GM12878 (cell line): ENCODE measurements at regions not wholly inside any gene's neighbourhood (a gene's known extent, or its start where the extent isn't known, plus 50 kb on each side); places are given as distances from the start of the nearest gene placed in this dataset.

ENCODE experiments used
- ATAC-seq: fragments of 200-7000 bp; cut with Tn5 transposase; 3 replicates; pipeline ENCODE4 v1.9.1; 2020; ENCODE audit warnings: mild to moderate bottlenecking, moderate library complexity
- BruUV-seq: library from RNA; stranded (reverse); fragments of 400-500 nt; replicated peaks from 2 replicates; lab custom pipeline; 2021; lab: Mats Ljungman, UMichigan
- CTCF ChIA-PET: fragments of 300-600 bp; sonication (Branson Sonifier 250); formaldehyde crosslinking; extraction: SDS; loops from one replicate; lab custom pipeline; 2021; ENCODE audit warnings: inconsistent platforms; lab: Yijun Ruan, JAX
- POLR2A ChIA-PET: fragments of 350-600 bp; formaldehyde crosslinking; extraction: SDS; loops from one replicate; lab custom pipeline; 2021; ENCODE audit warnings: inconsistent platforms; lab: Charles Lee
- RAD21 ChIA-PET: fragments of 300-600 bp; sonication (Branson Sonifier 250); formaldehyde crosslinking; loops from one replicate; lab custom pipeline; 2023; ENCODE audit warnings: antibody characterized with exemption; ENCODE audit not compliant: unreplicated experiment; lab: Charles Lee
- SMC1A ChIA-PET: fragments of 300-600 bp; sonication (Branson Sonifier 250); formaldehyde crosslinking; loops from one replicate; lab custom pipeline; 2023; ENCODE audit not compliant: unreplicated experiment, uncharacterized antibody; lab: Charles Lee
- DNase-seq: peaks from one replicate; pipeline ENCODE4 v3.0.0-alpha.2; 2011; ENCODE audit warnings: low read depth, low spot score
- FAIRE-seq: peaks from 3 replicates; lab custom pipeline; 2011; peaks lifted over from hg19 to GRCh38; lab: Jason Lieb, UNC
- H2AFZ ChIP-seq: 2 replicates; pipeline ENCODE4 v1.6.0; 2011; ENCODE audit warnings: low read depth, low read length, control low read depth; ENCODE audit not compliant: control insufficient read depth
- H3K27ac ChIP-seq: 2 replicates; pipeline ENCODE4 v1.5.1; 2011; ENCODE audit warnings: control low read depth; ENCODE audit not compliant: control insufficient read depth, insufficient read depth
- H3K27me3 ChIP-seq, 2 experiments: replicated peaks in 1 of 2; 2 replicates each; pipeline versions ENCODE4 v1.6.0 to v1.6.1; 2011; ENCODE audit warnings: low read length in 1 of 2; ENCODE audit not compliant: control insufficient read depth in 2 of 2, insufficient read depth in 2 of 2
- H3K36me3 ChIP-seq, 2 experiments: 2 replicates each; pipeline ENCODE4 v1.5.1; 2011; ENCODE audit warnings: low read length in 1 of 2; ENCODE audit not compliant: control insufficient read depth in 2 of 2, insufficient read depth in 2 of 2
- H3K4me1 ChIP-seq: 2 replicates; pipeline ENCODE4 v1.6.1; 2011; ENCODE audit warnings: mild to moderate bottlenecking, low read length, moderate library complexity, mixed read lengths; ENCODE audit not compliant: control insufficient read depth, insufficient read depth
- H3K4me2 ChIP-seq: 2 replicates; pipeline ENCODE4 v1.6.0; 2011; ENCODE audit warnings: control low read depth; ENCODE audit not compliant: control insufficient read depth, insufficient read depth
- H3K4me3 ChIP-seq: fragments of 200-600 bp; sonication (generic); 2 replicates; pipeline ENCODE4 v1.5.1; 2016
- H3K79me2 ChIP-seq: 2 replicates; pipeline ENCODE4 v1.6.0; 2011; ENCODE audit warnings: low read length; ENCODE audit not compliant: control insufficient read depth, insufficient read depth
- H3K9ac ChIP-seq: 2 replicates; pipeline ENCODE4 v1.8.0; 2011; ENCODE audit warnings: low read length, control low read depth, mixed read lengths; ENCODE audit not compliant: control insufficient read depth, insufficient read depth
- H3K9me3 ChIP-seq: replicated peaks from 3 replicates; pipeline ENCODE4 v1.5.1; 2011; ENCODE audit warnings: mild to moderate bottlenecking, low read length; ENCODE audit not compliant: control insufficient read depth, insufficient read depth
- H4K20me1 ChIP-seq: 2 replicates; pipeline ENCODE4 v1.6.0; 2011; ENCODE audit not compliant: control insufficient read depth, insufficient read depth
- ASH2L ChIP-seq: fragments of 300-600, 200-600 bp; sonication (generic); IDR thresholded peaks from 2 replicates; pipeline ENCODE4 v1.6.1; 2017; ENCODE audit warnings: low read depth, mild to moderate bottlenecking, borderline replicate concordance
- BHLHE40 ChIP-seq, 2 experiments: fragments of 450-650 bp in 1 of 2; IDR thresholded peaks; 2 replicates each; pipeline ENCODE4 v1.6.1; 2011 to 2017; ENCODE audit warnings: low read depth in 2 of 2, borderline replicate concordance in 1 of 2, improper control_type of control experiment in 1 of 2, low read length in 1 of 2, mild to moderate bottlenecking in 1 of 2
- DPF2 ChIP-seq: fragments of 450-650 bp; IDR thresholded peaks from 2 replicates; pipeline ENCODE4 v1.6.1; 2017; ENCODE audit warnings: mild to moderate bottlenecking
- ESRRA ChIP-seq: IDR thresholded peaks from 2 replicates; pipeline ENCODE4 v1.6.1; 2012; ENCODE audit warnings: mild to moderate bottlenecking, low read length, improper control_type of control experiment
- ETV6 ChIP-seq, 2 experiments: fragments of 450-650 bp in 1 of 2; IDR thresholded peaks in 1 of 2; conservative IDR thresholded peaks in 1 of 2; 2 replicates each; pipeline ENCODE4 v1.6.1; 2014; ENCODE audit warnings: antibody characterized with exemption in 1 of 2, borderline replicate concordance in 1 of 2, low read depth in 1 of 2, mild to moderate bottlenecking in 1 of 2, moderate library complexity in 1 of 2
- FOXM1 ChIP-seq: IDR thresholded peaks from 2 replicates; pipeline ENCODE4 v1.6.1; 2012; ENCODE audit warnings: low read depth, mild to moderate bottlenecking, inconsistent platforms, low read length, moderate library complexity
- IKZF1 ChIP-seq: fragments of 450-650 bp; conservative IDR thresholded peaks from 2 replicates; pipeline ENCODE4 v1.6.1; 2017; ENCODE audit warnings: antibody characterized with exemption, mild to moderate bottlenecking
- IKZF2 ChIP-seq, 2 experiments: fragments of 450-650 bp; IDR thresholded peaks; 2 replicates each; pipeline ENCODE4 v1.6.1; 2017; ENCODE audit warnings: mild to moderate bottlenecking in 2 of 2, moderate library complexity in 2 of 2
- MEF2B ChIP-seq: fragments of 450-650 bp; IDR thresholded peaks from 2 replicates; pipeline ENCODE4 v1.6.1; 2018; ENCODE audit warnings: mild to moderate bottlenecking, moderate library complexity; ENCODE audit not compliant: partially characterized antibody, poor library complexity, severe bottlenecking
- MTA2 ChIP-seq: fragments of 450-650 bp; IDR thresholded peaks from 2 replicates; pipeline ENCODE4 v1.6.1; 2016; ENCODE audit warnings: low read depth, mild to moderate bottlenecking, moderate library complexity
- NBN ChIP-seq: fragments of 450-650 bp; IDR thresholded peaks from 2 replicates; pipeline ENCODE4 v1.6.1; 2016
- NFIC ChIP-seq: IDR thresholded peaks from 2 replicates; pipeline ENCODE4 v1.6.1; 2012; ENCODE audit warnings: low read depth, mild to moderate bottlenecking, inconsistent platforms, low read length, moderate library complexity
- NR2F1 ChIP-seq: fragments of 450-650 bp; conservative IDR thresholded peaks from 2 replicates; pipeline ENCODE4 v1.6.1; 2017; ENCODE audit warnings: mild to moderate bottlenecking
- RELA ChIP-seq: fragments of 450-650 bp; IDR thresholded peaks from 2 replicates; pipeline ENCODE4 v1.8.0; 2014; ENCODE audit warnings: borderline replicate concordance; ENCODE audit not compliant: partially characterized antibody
- RELB ChIP-seq: fragments of 450-650 bp; IDR thresholded peaks from 2 replicates; pipeline ENCODE4 v1.6.1; 2017; ENCODE audit warnings: low read depth, mild to moderate bottlenecking, moderate library complexity
- SMAD1 ChIP-seq: fragments of 450-650 bp; IDR thresholded peaks from 2 replicates; pipeline ENCODE4 v1.6.1; 2018; ENCODE audit warnings: mild to moderate bottlenecking, low read depth; ENCODE audit not compliant: partially characterized antibody
- SMC3 ChIP-seq: IDR thresholded peaks from 2 replicates; pipeline ENCODE4 v1.6.1; 2011; ENCODE audit warnings: low read length, improper control_type of control experiment, borderline replicate concordance
- SPI1 ChIP-seq: IDR thresholded peaks from 2 replicates; pipeline ENCODE4 v1.6.1; 2011; ENCODE audit warnings: low read depth, mild to moderate bottlenecking, low read length, moderate library complexity, borderline replicate concordance; ENCODE audit not compliant: insufficient read depth
- ZNF217 ChIP-seq: fragments of 450-650 bp; IDR thresholded peaks from 2 replicates; pipeline ENCODE4 v1.6.1; 2017; ENCODE audit warnings: antibody characterized with exemption, mild to moderate bottlenecking
- ZNF384 ChIP-seq: IDR thresholded peaks from 2 replicates; pipeline ENCODE4 v1.6.1; 2012; ENCODE audit warnings: low read depth, mild to moderate bottlenecking, low read length, improper control_type of control experiment, borderline replicate concordance
- ZNF622 ChIP-seq: fragments of 450-650 bp; IDR thresholded peaks from 2 replicates; pipeline ENCODE4 v1.6.1; 2017; ENCODE audit warnings: mild to moderate bottlenecking, inconsistent platforms
- WGBS: methylation state at CpG from one replicate; pipeline ENCODE4 v1.1.6; 2016; ENCODE audit warnings: low lambda C conversion rate; ENCODE audit not compliant: insufficient replicate concordance, insufficient coverage; ENCODE audit errors: missing lambda C conversion rate; 5-methylcytosine and 5-hydroxymethylcytosine counted together
- in situ Hi-C: fragments of 300-500 bp; cut with MboI; formaldehyde crosslinking; loops from 9 replicates; pipeline ENCODE4 v1.14.3; 2018; ENCODE audit warnings: mixed read lengths
- intact Hi-C: fragments of 100-400 bp; cut with micrococcal nuclease; formaldehyde crosslinking; loops from one replicate; pipeline ENCODE4 v1.14.2; 2022; ENCODE audit not compliant: unreplicated experiment
- TF ChIP-seq, protein P1 (sequence below): fragments of 150-350 bp; IDR thresholded peaks from 2 replicates; pipeline ENCODE4 v1.6.1; 2014; ENCODE audit warnings: mild to moderate bottlenecking, low read depth, low read length

DNA sequence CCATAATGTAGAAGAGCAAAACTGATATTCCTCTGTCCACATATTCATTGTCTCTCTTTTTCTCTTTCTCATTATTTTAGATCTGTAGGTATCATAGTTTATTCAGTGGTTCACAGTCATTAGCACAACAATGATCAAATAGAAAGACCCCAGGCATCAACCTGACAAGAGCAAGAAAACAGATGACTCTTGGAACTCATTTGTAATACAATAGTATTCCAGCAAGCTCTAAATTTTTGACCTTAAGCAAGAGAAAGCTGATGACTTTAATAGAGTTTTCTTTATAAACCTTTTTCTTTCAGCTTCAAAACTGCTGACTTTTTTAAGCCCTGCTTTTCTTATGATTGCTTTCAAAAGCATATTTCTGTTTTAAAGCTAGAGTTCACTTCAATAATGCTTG lies 507.5 kb upstream of the SORCS1 start (continued):
- TF ChIP-seq ASH2L (no peak), ETV6 (conservative IDR thresholded peaks at IDR 0.05 in 1 of 2, IDR thresholded peaks at IDR 0.05 in 1 of 2; ENCODE audit: borderline replicate concordance in 1 of 2, low read depth in 1 of 2) (no peak)
- TF ChIP-seq, all 136 proteins: peak for 0

GRCh38 chr10:107666214-107666613 lies 501.7 kb upstream of the SORCS1 start:
- ChIA-PET SMC1A (interaction anchor here (0.6 to 2.3 kb wide), 7 partner anchors 9 to 118 kb away, joined by 3 to 7 read pairs (median 3); no protein-coding TSS in a partner anchor), RAD21 (interaction anchor here (0.7 to 1.6 kb wide), 2 partner anchors 9 to 884 kb away, joined by 3 to 5 read pairs; no protein-coding TSS in a partner anchor), POLR2A (interaction anchor here (1.2 to 1.8 kb wide), 2 partner anchors 11 to 13 kb away, joined by 3 to 5 read pairs; no protein-coding TSS in a partner anchor), CTCF (interaction anchor here (1.7 kb wide), 1 partner anchor 11 kb away, joined by 6 read pairs; no protein-coding TSS in a partner anchor)
- Histone ChIP-seq H3K36me3 (no peaks in the 10 kb centered on the region), H3K27ac (no peak overlapping the region), H3K4me3 (no peak overlapping the region), H3K79me2 (no peaks in the 10 kb centered on the region), H3K4me2 (no peak overlapping the region), H4K20me1 (no peaks in the 10 kb centered on the region), H3K9me3 (no peaks in the 10 kb centered on the region), H3K4me1 (no peaks in the 10 kb centered on the region), H3K9ac (no peak overlapping the region), H3K27me3 (no peaks in the 10 kb centered on the region), H2AFZ (no peak overlapping the region)
- DNase-seq, result no peak
- WGBS, result 8% methylated on average over 5 of the region's 5 CpGs
- no TSS peak for BruUV-seq
- no peak for ATAC-seq
- intact Hi-C loops, result no loop called here
- in situ Hi-C loops, result no loop called here
- no peak for FAIRE-seq
- TF ChIP-seq SPI1 (peak; percentile 33; the same call in 1 of the 2 replicates), RELB (peak; percentile 51; the same call in 1 of the 2 replicates), SMAD1 (no peak), MTA2 (peak; percentile 99), MEF2B (peak; percentile 73), DPF2 (peak; percentile 47; the same call in 1 of the 2 replicates), ZNF622 (no peak), SMC3 (no peak), FOXM1 (no peak), ZNF217 (0 out of 2 replicates have a peak, but pooled peaks have one; percentile 38), ESRRA (no peak), BHLHE40 (IDR thresholded peaks at IDR 0.05; ENCODE audit: borderline replicate concordance in 1 of 2, low read depth in 2 of 2, low read length in 1 of 2) (no peak; a peak in 1 of 4 replicates), NR2F1 (peak; percentile 97), NBN (0 out of 2 replicates have a peak, but pooled peaks have one; percentile 35), NFIC (no peak), RELA (no peak), IKZF2 (IDR thresholded peaks at IDR 0.05) (peak; percentile 72 to 85; a peak in 2 of 4 replicates), ZNF384 (no peak), IKZF1 (peak; percentile 62)
- TF ChIP-seq, protein P1, sequence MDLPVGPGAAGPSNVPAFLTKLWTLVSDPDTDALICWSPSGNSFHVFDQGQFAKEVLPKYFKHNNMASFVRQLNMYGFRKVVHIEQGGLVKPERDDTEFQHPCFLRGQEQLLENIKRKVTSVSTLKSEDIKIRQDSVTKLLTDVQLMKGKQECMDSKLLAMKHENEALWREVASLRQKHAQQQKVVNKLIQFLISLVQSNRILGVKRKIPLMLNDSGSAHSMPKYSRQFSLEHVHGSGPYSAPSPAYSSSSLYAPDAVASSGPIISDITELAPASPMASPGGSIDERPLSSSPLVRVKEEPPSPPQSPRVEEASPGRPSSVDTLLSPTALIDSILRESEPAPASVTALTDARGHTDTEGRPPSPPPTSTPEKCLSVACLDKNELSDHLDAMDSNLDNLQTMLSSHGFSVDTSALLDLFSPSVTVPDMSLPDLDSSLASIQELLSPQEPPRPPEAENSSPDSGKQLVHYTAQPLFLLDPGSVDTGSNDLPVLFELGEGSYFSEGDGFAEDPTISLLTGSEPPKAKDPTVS, result no peak
